ENCODE measurements at regions not wholly inside any gene's neighbourhood (a gene's known extent, or its start where the extent isn't known, plus 50 kb on each side); places are given as distances from the start of the nearest gene placed in this dataset.
"Not testable (repeated sequence)": the region's sequence is repeated elsewhere in the genome, so short reads cannot be mapped to it uniquely, and the experiment has no call there.

- no peak for DNase-seq
Observed at GRCh38 chr5:97489010-97489840, 306.2 kb upstream of the RIOK2 start.

- DNase-seq: no peak
Observed at GRCh38 chr5:97494465-97494864, 311.4 kb upstream of the RIOK2 start.

- peak; percentile 14 for DNase-seq
Observed at GRCh38 chr5:97495301-97495700, 312.3 kb upstream of the RIOK2 start.

GRCh38 chr5:97496037-97496436 lies 313.0 kb upstream of the RIOK2 start:
- DNase-seq: no peak

GRCh38 chr5:97498657-97499056 lies 315.6 kb upstream of the RIOK2 start:
- DNase-seq: no peak

GRCh38 chr5:97499605-97500004 lies 316.6 kb upstream of the RIOK2 start:
- DNase-seq: peak; percentile 11

- DNase-seq: no peak
Observed at GRCh38 chr5:97501286-97501964, 318.4 kb upstream of the RIOK2 start.

GRCh38 chr5:97501965-97502305 lies 318.9 kb upstream of the RIOK2 start:
- DNase-seq: no peak

GRCh38 chr5:97508864-97509263 lies 325.8 kb upstream of the RIOK2 start:
- DNase-seq: no peak

GRCh38 chr5:97519565-97519964 lies 336.5 kb upstream of the RIOK2 start:
- DNase-seq: not testable (repeated sequence)

GRCh38 chr5:97523336-97523735 lies 340.3 kb upstream of the RIOK2 start:
- DNase-seq: not testable (repeated sequence)

GRCh38 chr5:97525780-97526179 lies 342.7 kb upstream of the RIOK2 start:
- DNase-seq: peak; percentile 92

- DNase-seq: no peak
Observed at GRCh38 chr5:97528941-97529340, 345.9 kb upstream of the RIOK2 start.

- DNase-seq: no peak
Observed at GRCh38 chr5:97529354-97529985, 346.4 kb upstream of the RIOK2 start.

GRCh38 chr5:97531549-97531948 lies 348.5 kb upstream of the RIOK2 start:
- DNase-seq: no peak

GRCh38 chr5:97534166-97534565 lies 351.1 kb upstream of the RIOK2 start:
- peak; percentile 91 for DNase-seq

- DNase-seq: no peak
Observed at GRCh38 chr5:97536683-97537082, 353.6 kb upstream of the RIOK2 start.

GRCh38 chr5:97538912-97539311 lies 355.9 kb upstream of the RIOK2 start:
- no peak for DNase-seq

GRCh38 chr5:97541864-97542263 lies 358.8 kb upstream of the RIOK2 start:
- no peak for DNase-seq

GRCh38 chr5:97542469-97542868 lies 359.4 kb upstream of the RIOK2 start:
- no peak for DNase-seq

GRCh38 chr5:97543166-97543565 lies 360.1 kb upstream of the RIOK2 start:
- DNase-seq: no peak

- DNase-seq: no peak
Observed at GRCh38 chr5:97544240-97544639, 361.2 kb upstream of the RIOK2 start.

- DNase-seq: no peak
Observed at GRCh38 chr5:97544678-97545077, 361.6 kb upstream of the RIOK2 start.

- no peak for DNase-seq
Observed at GRCh38 chr5:97545446-97545845, 362.4 kb upstream of the RIOK2 start.

All from OCI-M1 (cell line).